H1 (cell line): ENCODE measurements at regions not wholly inside any gene's neighbourhood (a gene's known extent, or its start where the extent isn't known, plus 50 kb on each side); places are given as distances from the start of the nearest gene placed in this dataset.

Experiments
- ASH2L ChIP-seq: fragments of 200-600, 300-600 bp; sonication (generic); IDR thresholded peaks from one replicate; pipeline ENCODE4 v1.7.1; 2017; ENCODE audit warnings: low read length
- HDAC6 ChIP-seq: IDR thresholded peaks from one replicate; pipeline ENCODE4 v1.7.1; 2012; ENCODE audit warnings: low read depth, mild to moderate bottlenecking, inconsistent platforms, low read length, moderate library complexity
- PHF8 ChIP-seq: fragments of 200-600 bp; sonication (generic); conservative IDR thresholded peaks from 2 replicates; pipeline ENCODE4 v1.7.1; 2012; ENCODE audit warnings: low read depth, mild to moderate bottlenecking, inconsistent platforms, low read length, moderate library complexity
- RNF2 ChIP-seq: fragments of 200-900, 300-1000 bp; sonication (generic); IDR thresholded peaks from 2 replicates; pipeline ENCODE4 v1.7.1; 2016; ENCODE audit warnings: borderline replicate concordance, low read depth, mild to moderate bottlenecking, antibody characterized with exemption, low read length; ENCODE audit not compliant: poor library complexity, severe bottlenecking; ENCODE audit errors: missing control alignments
- SAP30 ChIP-seq: fragments of 300-600 bp; sonication (generic); IDR thresholded peaks from 2 replicates; pipeline ENCODE4 v1.7.1; 2012; ENCODE audit warnings: low read length, moderate library complexity, mild to moderate bottlenecking, inconsistent platforms; ENCODE audit not compliant: insufficient read depth, insufficient replicate concordance
- TF ChIP-seq, protein P1 (sequence below), 3 experiments: IDR thresholded peaks; 1 replicate in 2 of 3; 2 replicates in 1 of 3; pipeline versions ENCODE4 v1.5.1 to v1.6.1; 2011; ENCODE audit warnings: low read length in 3 of 3, mild to moderate bottlenecking in 3 of 3, inconsistent platforms in 2 of 3, low read depth in 1 of 3, moderate library complexity in 1 of 3; ENCODE audit not compliant: insufficient read depth in 1 of 3; ENCODE audit errors: control extremely low read depth in 1 of 3
- TF ChIP-seq, protein P2 (sequence below): fragments of 300-600 bp; sonication (generic); IDR thresholded peaks from 2 replicates; pipeline ENCODE4 v1.7.1; 2012; ENCODE audit warnings: low read length, moderate library complexity, mild to moderate bottlenecking, inconsistent platforms; ENCODE audit not compliant: insufficient replicate concordance

DNA sequence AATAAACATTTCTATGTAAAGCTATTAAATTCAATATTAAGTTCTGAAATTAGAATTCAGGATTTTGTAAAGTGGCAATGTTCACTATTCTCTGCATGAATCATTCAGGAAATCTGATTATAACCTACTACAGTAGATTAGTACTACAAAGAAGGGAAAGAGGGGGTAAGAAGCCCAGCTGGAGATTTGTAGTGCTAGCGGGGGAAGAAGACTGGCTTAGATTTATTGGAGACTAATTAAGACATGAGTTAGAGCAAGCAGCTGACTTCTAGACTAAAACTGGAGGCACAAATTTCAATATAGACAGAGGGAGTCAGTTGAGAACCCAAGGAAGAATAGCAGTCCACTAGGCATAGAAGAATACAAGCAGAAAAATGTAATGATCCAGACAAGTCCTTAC, 55.8 kb upstream of the SETMAR start (continued):
- TF ChIP-seq, protein P1, sequence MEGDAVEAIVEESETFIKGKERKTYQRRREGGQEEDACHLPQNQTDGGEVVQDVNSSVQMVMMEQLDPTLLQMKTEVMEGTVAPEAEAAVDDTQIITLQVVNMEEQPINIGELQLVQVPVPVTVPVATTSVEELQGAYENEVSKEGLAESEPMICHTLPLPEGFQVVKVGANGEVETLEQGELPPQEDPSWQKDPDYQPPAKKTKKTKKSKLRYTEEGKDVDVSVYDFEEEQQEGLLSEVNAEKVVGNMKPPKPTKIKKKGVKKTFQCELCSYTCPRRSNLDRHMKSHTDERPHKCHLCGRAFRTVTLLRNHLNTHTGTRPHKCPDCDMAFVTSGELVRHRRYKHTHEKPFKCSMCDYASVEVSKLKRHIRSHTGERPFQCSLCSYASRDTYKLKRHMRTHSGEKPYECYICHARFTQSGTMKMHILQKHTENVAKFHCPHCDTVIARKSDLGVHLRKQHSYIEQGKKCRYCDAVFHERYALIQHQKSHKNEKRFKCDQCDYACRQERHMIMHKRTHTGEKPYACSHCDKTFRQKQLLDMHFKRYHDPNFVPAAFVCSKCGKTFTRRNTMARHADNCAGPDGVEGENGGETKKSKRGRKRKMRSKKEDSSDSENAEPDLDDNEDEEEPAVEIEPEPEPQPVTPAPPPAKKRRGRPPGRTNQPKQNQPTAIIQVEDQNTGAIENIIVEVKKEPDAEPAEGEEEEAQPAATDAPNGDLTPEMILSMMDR (IDR thresholded peaks at IDR 0.05; ENCODE audit: control extremely low read depth in 1 of 3, insufficient read depth in 1 of 3, low read depth in 1 of 3, low read length in 3 of 3): no peak
- TF ChIP-seq, protein P2, sequence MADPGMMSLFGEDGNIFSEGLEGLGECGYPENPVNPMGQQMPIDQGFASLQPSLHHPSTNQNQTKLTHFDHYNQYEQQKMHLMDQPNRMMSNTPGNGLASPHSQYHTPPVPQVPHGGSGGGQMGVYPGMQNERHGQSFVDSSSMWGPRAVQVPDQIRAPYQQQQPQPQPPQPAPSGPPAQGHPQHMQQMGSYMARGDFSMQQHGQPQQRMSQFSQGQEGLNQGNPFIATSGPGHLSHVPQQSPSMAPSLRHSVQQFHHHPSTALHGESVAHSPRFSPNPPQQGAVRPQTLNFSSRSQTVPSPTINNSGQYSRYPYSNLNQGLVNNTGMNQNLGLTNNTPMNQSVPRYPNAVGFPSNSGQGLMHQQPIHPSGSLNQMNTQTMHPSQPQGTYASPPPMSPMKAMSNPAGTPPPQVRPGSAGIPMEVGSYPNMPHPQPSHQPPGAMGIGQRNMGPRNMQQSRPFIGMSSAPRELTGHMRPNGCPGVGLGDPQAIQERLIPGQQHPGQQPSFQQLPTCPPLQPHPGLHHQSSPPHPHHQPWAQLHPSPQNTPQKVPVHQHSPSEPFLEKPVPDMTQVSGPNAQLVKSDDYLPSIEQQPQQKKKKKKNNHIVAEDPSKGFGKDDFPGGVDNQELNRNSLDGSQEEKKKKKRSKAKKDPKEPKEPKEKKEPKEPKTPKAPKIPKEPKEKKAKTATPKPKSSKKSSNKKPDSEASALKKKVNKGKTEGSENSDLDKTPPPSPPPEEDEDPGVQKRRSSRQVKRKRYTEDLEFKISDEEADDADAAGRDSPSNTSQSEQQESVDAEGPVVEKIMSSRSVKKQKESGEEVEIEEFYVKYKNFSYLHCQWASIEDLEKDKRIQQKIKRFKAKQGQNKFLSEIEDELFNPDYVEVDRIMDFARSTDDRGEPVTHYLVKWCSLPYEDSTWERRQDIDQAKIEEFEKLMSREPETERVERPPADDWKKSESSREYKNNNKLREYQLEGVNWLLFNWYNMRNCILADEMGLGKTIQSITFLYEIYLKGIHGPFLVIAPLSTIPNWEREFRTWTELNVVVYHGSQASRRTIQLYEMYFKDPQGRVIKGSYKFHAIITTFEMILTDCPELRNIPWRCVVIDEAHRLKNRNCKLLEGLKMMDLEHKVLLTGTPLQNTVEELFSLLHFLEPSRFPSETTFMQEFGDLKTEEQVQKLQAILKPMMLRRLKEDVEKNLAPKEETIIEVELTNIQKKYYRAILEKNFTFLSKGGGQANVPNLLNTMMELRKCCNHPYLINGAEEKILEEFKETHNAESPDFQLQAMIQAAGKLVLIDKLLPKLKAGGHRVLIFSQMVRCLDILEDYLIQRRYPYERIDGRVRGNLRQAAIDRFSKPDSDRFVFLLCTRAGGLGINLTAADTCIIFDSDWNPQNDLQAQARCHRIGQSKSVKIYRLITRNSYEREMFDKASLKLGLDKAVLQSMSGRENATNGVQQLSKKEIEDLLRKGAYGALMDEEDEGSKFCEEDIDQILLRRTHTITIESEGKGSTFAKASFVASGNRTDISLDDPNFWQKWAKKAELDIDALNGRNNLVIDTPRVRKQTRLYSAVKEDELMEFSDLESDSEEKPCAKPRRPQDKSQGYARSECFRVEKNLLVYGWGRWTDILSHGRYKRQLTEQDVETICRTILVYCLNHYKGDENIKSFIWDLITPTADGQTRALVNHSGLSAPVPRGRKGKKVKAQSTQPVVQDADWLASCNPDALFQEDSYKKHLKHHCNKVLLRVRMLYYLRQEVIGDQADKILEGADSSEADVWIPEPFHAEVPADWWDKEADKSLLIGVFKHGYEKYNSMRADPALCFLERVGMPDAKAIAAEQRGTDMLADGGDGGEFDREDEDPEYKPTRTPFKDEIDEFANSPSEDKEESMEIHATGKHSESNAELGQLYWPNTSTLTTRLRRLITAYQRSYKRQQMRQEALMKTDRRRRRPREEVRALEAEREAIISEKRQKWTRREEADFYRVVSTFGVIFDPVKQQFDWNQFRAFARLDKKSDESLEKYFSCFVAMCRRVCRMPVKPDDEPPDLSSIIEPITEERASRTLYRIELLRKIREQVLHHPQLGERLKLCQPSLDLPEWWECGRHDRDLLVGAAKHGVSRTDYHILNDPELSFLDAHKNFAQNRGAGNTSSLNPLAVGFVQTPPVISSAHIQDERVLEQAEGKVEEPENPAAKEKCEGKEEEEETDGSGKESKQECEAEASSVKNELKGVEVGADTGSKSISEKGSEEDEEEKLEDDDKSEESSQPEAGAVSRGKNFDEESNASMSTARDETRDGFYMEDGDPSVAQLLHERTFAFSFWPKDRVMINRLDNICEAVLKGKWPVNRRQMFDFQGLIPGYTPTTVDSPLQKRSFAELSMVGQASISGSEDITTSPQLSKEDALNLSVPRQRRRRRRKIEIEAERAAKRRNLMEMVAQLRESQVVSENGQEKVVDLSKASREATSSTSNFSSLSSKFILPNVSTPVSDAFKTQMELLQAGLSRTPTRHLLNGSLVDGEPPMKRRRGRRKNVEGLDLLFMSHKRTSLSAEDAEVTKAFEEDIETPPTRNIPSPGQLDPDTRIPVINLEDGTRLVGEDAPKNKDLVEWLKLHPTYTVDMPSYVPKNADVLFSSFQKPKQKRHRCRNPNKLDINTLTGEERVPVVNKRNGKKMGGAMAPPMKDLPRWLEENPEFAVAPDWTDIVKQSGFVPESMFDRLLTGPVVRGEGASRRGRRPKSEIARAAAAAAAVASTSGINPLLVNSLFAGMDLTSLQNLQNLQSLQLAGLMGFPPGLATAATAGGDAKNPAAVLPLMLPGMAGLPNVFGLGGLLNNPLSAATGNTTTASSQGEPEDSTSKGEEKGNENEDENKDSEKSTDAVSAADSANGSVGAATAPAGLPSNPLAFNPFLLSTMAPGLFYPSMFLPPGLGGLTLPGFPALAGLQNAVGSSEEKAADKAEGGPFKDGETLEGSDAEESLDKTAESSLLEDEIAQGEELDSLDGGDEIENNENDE: no peak
- TF ChIP-seq PHF8 (no peak), SAP30 (no peak), ASH2L (no peak), RNF2 (no peak), HDAC6 (no peak)
